IMR-90 (cell line): ENCODE measurements at regions not wholly inside any gene's neighbourhood (a gene's known extent, or its start where the extent isn't known, plus 50 kb on each side); places are given as distances from the start of the nearest gene placed in this dataset.

Experiments
- ATAC-seq: fragments of 200-7000 bp; cut with Tn5 transposase; 2 replicates; pipeline ENCODE4 v1.9.1; 2020; ENCODE audit warnings: low read depth, mild to moderate bottlenecking, moderate library complexity
- BruUV-seq: library from RNA; stranded (reverse); fragments of 400-500 nt; replicated peaks from 2 replicates; lab custom pipeline; 2021; lab: Mats Ljungman, UMichigan
- CTCF ChIA-PET: fragments of 300-600 bp; formaldehyde crosslinking; extraction: SDS; loops from one replicate; lab custom pipeline; 2021; ENCODE audit warnings: antibody characterized with exemption; lab: Yijun Ruan, JAX
- POLR2A ChIA-PET: fragments of 300-600 bp; sonication (Branson Sonifier 250); formaldehyde crosslinking; loops from one replicate; lab custom pipeline; 2022; ENCODE audit warnings: antibody characterized with exemption; ENCODE audit not compliant: unreplicated experiment; lab: Charles Lee
- DNase-seq: peaks from one replicate; pipeline ENCODE4 v3.0.0; 2013
- H2AFZ ChIP-seq: replicated peaks from 2 replicates; pipeline ENCODE3; 2013; ENCODE audit warnings: low read length, mild to moderate bottlenecking; ENCODE audit not compliant: poor library complexity
- H2AK5ac ChIP-seq: 2 replicates; pipeline ENCODE4 v1.6.1; 2013; ENCODE audit warnings: low read depth, low read length, inconsistent platforms
- H2AK9ac ChIP-seq: replicated peaks from 2 replicates; pipeline ENCODE3; 2013; ENCODE audit warnings: mild to moderate bottlenecking, low read depth, low read length, moderate library complexity; ENCODE audit not compliant: poor library complexity
- H2BK120ac ChIP-seq: 2 replicates; pipeline ENCODE4 v1.6.1; 2013; ENCODE audit warnings: low read depth, low read length, inconsistent platforms
- H2BK15ac ChIP-seq: 3 replicates; pipeline ENCODE4 v1.6.1; 2013; ENCODE audit warnings: low read depth, low read length, inconsistent platforms
- H2BK20ac ChIP-seq: 2 replicates; pipeline ENCODE4 v1.6.1; 2013; ENCODE audit warnings: low read depth, mild to moderate bottlenecking, inconsistent platforms, low read length, moderate library complexity
- H2BK5ac ChIP-seq: 2 replicates; pipeline ENCODE4 v1.6.1; 2013; ENCODE audit warnings: mild to moderate bottlenecking, low read depth, low read length, inconsistent platforms; ENCODE audit not compliant: poor library complexity, severe bottlenecking
- H3K14ac ChIP-seq: replicated peaks from 2 replicates; pipeline ENCODE4 v1.6.1; 2013; ENCODE audit warnings: low read depth, low read length, inconsistent platforms
- H3K18ac ChIP-seq: 2 replicates; pipeline ENCODE4 v1.6.1; 2013; ENCODE audit warnings: low read depth, low read length, control low read depth
- H3K23ac ChIP-seq: 2 replicates; pipeline ENCODE4 v1.6.1; 2013; ENCODE audit warnings: low read depth, low read length, inconsistent platforms
- H3K27ac ChIP-seq: 2 replicates; pipeline ENCODE4 v1.5.1; 2013; ENCODE audit warnings: mild to moderate bottlenecking, control low read depth, low read length; ENCODE audit not compliant: insufficient read depth
- H3K27me3 ChIP-seq: 2 replicates; pipeline ENCODE4 v1.6.1; 2013; ENCODE audit warnings: low read length; ENCODE audit not compliant: control insufficient read depth, insufficient read depth
- H3K36me3 ChIP-seq: 2 replicates; pipeline ENCODE4 v1.6.1; 2013; ENCODE audit warnings: low read length, mixed read lengths; ENCODE audit not compliant: control insufficient read depth, insufficient read depth
- H3K4ac ChIP-seq: 2 replicates; pipeline ENCODE4 v1.6.1; 2013; ENCODE audit warnings: low read depth, low read length, inconsistent platforms
- H3K4me1 ChIP-seq: 2 replicates; pipeline ENCODE4 v1.6.1; 2013; ENCODE audit warnings: low read length, mixed read lengths; ENCODE audit not compliant: control insufficient read depth, insufficient read depth
- H3K4me2 ChIP-seq: 2 replicates; pipeline ENCODE4 v1.6.1; 2013; ENCODE audit warnings: low read depth, mild to moderate bottlenecking, control low read depth, low read length, moderate library complexity
- H3K4me3 ChIP-seq: 2 replicates; pipeline ENCODE4 v1.5.1; 2013; ENCODE audit warnings: low read depth, mild to moderate bottlenecking, control low read depth, low read length, moderate library complexity; ENCODE audit not compliant: insufficient read depth
- H3K56ac ChIP-seq: 2 replicates; pipeline ENCODE4 v1.6.1; 2013; ENCODE audit warnings: low read length, inconsistent platforms; ENCODE audit not compliant: insufficient read depth; ENCODE audit errors: extremely low read depth
- H3K79me1 ChIP-seq, 2 experiments: 2 replicates each; pipeline ENCODE4 v1.6.1; 2013; ENCODE audit warnings: low read length in 2 of 2, inconsistent platforms in 1 of 2, low read depth in 1 of 2
- H3K9ac ChIP-seq: 2 replicates; pipeline ENCODE4 v1.6.1; 2013; ENCODE audit warnings: low read depth, low read length, control low read depth
- H3K9me1 ChIP-seq: 2 replicates; pipeline ENCODE4 v1.6.1; 2013; ENCODE audit warnings: low read length, inconsistent platforms; ENCODE audit not compliant: insufficient read depth
- H3K9me3 ChIP-seq: 2 replicates; pipeline ENCODE4 v1.6.1; 2013; ENCODE audit warnings: low read length; ENCODE audit not compliant: control insufficient read depth, insufficient read depth
- H4K20me1 ChIP-seq: 2 replicates; pipeline ENCODE4 v1.6.1; 2013; ENCODE audit warnings: low read length, inconsistent platforms; ENCODE audit not compliant: insufficient read depth
- H4K5ac ChIP-seq: 2 replicates; pipeline ENCODE4 v1.6.1; 2013; ENCODE audit warnings: mild to moderate bottlenecking, low read depth, low read length, control low read depth
- H4K8ac ChIP-seq, 2 experiments: 2 replicates each; pipeline ENCODE4 v1.6.1; 2013; ENCODE audit warnings: low read depth in 2 of 2, low read length in 2 of 2, control low read depth in 1 of 2, inconsistent platforms in 1 of 2
- H4K91ac ChIP-seq: 2 replicates; pipeline ENCODE4 v1.6.1; 2013; ENCODE audit warnings: low read depth, low read length, inconsistent platforms; ENCODE audit not compliant: insufficient read depth
- BHLHE40 ChIP-seq: fragments of 150-350 bp; IDR thresholded peaks from 2 replicates; pipeline ENCODE4 v1.6.1; 2016; ENCODE audit warnings: mild to moderate bottlenecking, low read depth, low read length
- CEBPB ChIP-seq: IDR thresholded peaks from 2 replicates; pipeline ENCODE4 v1.6.1; 2012; ENCODE audit warnings: low read depth, low read length, improper control_type of control experiment
- CHD1 ChIP-seq: IDR thresholded peaks from 2 replicates; pipeline ENCODE4 v1.6.1; 2012; ENCODE audit warnings: low read depth, low read length, improper control_type of control experiment
- CTCF ChIP-seq: conservative IDR thresholded peaks from 2 replicates; pipeline ENCODE4 v1.5.1; 2012; ENCODE audit warnings: mild to moderate bottlenecking, low read depth, low read length, improper control_type of control experiment
- ELK1 ChIP-seq: fragments of 150-350 bp; IDR thresholded peaks from 2 replicates; pipeline ENCODE4 v1.6.1; 2016; ENCODE audit warnings: low read depth, mild to moderate bottlenecking, low read length, moderate library complexity, borderline replicate concordance
- FOS ChIP-seq: fragments of 150-350 bp; IDR thresholded peaks from 2 replicates; pipeline ENCODE4 v1.6.1; 2016; ENCODE audit warnings: low read depth, low read length
- MAFK ChIP-seq: IDR thresholded peaks from 2 replicates; pipeline ENCODE4 v1.6.1; 2012; ENCODE audit warnings: low read depth, low read length, improper control_type of control experiment
- MAZ ChIP-seq: IDR thresholded peaks from 2 replicates; pipeline ENCODE4 v1.6.1; 2012; ENCODE audit warnings: low read depth, mild to moderate bottlenecking, low read length, improper control_type of control experiment, moderate library complexity, borderline replicate concordance
- MXI1 ChIP-seq: IDR thresholded peaks from 2 replicates; pipeline ENCODE4 v1.6.1; 2012; ENCODE audit warnings: low read depth, mild to moderate bottlenecking, low read length, moderate library complexity, borderline replicate concordance
- NFE2L2 ChIP-seq: fragments of 150-350 bp; IDR thresholded peaks from 2 replicates; pipeline ENCODE4 v1.6.1; 2016; ENCODE audit warnings: low read depth, mild to moderate bottlenecking, low read length
- POLR2A ChIP-seq: IDR thresholded peaks from 2 replicates; pipeline ENCODE4 v1.6.1; 2012; ENCODE audit warnings: mild to moderate bottlenecking, low read depth, low read length
- RAD21 ChIP-seq: IDR thresholded peaks from 2 replicates; pipeline ENCODE4 v1.6.1; 2012; ENCODE audit warnings: low read length, improper control_type of control experiment
- RCOR1 ChIP-seq: IDR thresholded peaks from 2 replicates; pipeline ENCODE4 v1.6.1; 2012; ENCODE audit warnings: mild to moderate bottlenecking, low read length, improper control_type of control experiment; ENCODE audit not compliant: insufficient replicate concordance
- RFX5 ChIP-seq: IDR thresholded peaks from 2 replicates; pipeline ENCODE4 v1.8.0; 2012; ENCODE audit warnings: low read depth, mild to moderate bottlenecking, low read length, moderate library complexity
- SMC3 ChIP-seq: fragments of 150-350 bp; IDR thresholded peaks from 2 replicates; pipeline ENCODE4 v1.6.1; 2016; ENCODE audit warnings: low read depth, mild to moderate bottlenecking, antibody characterized with exemption, low read length, moderate library complexity
- USF2 ChIP-seq: fragments of 150-350 bp; IDR thresholded peaks from 2 replicates; pipeline ENCODE4 v1.6.1; 2017; ENCODE audit warnings: mild to moderate bottlenecking, antibody characterized with exemption, low read length, low read depth
- WGBS, 2 experiments: methylation state at CpG; one replicate each; pipeline versions ENCODE4 v1.1.5 to v1.1.7; 2013; ENCODE audit warnings: missing lambda C conversion rate in 2 of 2; ENCODE audit not compliant: insufficient read length in 1 of 2; ENCODE audit errors: extremely low coverage in 2 of 2; 5-methylcytosine and 5-hydroxymethylcytosine counted together
- dilution Hi-C: fragments of 300-500 bp; cut with HindIII; formaldehyde crosslinking; loops from one replicate; pipeline ENCODE4 v1.14.3; 2018; ENCODE audit warnings: low sequenced_read_pairs; ENCODE audit not compliant: unreplicated experiment
- in situ Hi-C: fragments of 300-500 bp; cut with MboI; formaldehyde crosslinking; loops from 3 replicates; pipeline ENCODE4 v1.14.3; 2019; ENCODE audit warnings: low sequenced_read_pairs, inconsistent platforms, mixed read lengths
- intact Hi-C: fragments of 100-400 bp; cut with micrococcal nuclease; formaldehyde crosslinking; loops from 2 replicates; pipeline ENCODE4 v1.10.0; 2022

- intact Hi-C loops (no loop called here), dilution Hi-C loops (no loop called here), in situ Hi-C loops (no loop called here)
- ChIA-PET CTCF (no interaction called here), POLR2A (no interaction called here)
- H4K91ac ChIP-seq = no peak overlapping the region
- ATAC-seq = no peak
- no peak overlapping the region for H4K5ac ChIP-seq
- no peak overlapping the region; the same call in 1 of the 2 replicates for H3K18ac ChIP-seq
- H2BK120ac ChIP-seq = no peak overlapping the region
- H4K20me1 ChIP-seq = no peaks in the 10 kb centered on the region
- no peaks in the 10 kb centered on the region for H3K27me3 ChIP-seq
- no peaks in the 10 kb centered on the region for H3K79me1 ChIP-seq
- H3K9me3 ChIP-seq = no peaks in the 10 kb centered on the region
- H4K8ac ChIP-seq = no peak overlapping the region
- no peak overlapping the region for H2BK15ac ChIP-seq
- no peak overlapping the region for H2AK5ac ChIP-seq
- H2AK9ac ChIP-seq = no peak overlapping the region
- WGBS, 2 experiments = 80% methylated on average over 1 of the region's 4 CpGs; no CpG with 5 or more reads in 1 of the 2 experiments
- no peaks in the 10 kb centered on the region for H3K9me1 ChIP-seq
- no peak overlapping the region for H3K56ac ChIP-seq
- no peak for TF ChIP-seq NFE2L2
- TF ChIP-seq BHLHE40 = no peak
- TF ChIP-seq CEBPB = no peak
- no peak for TF ChIP-seq RAD21
- no peak for TF ChIP-seq MXI1
- TF ChIP-seq CTCF = no peak
- TF ChIP-seq RCOR1 = no peak
- no peak for TF ChIP-seq SMC3
- no peak for TF ChIP-seq CHD1
- TF ChIP-seq RFX5 = no peak
- TF ChIP-seq POLR2A = no peak
- no peak for TF ChIP-seq MAZ
- TF ChIP-seq MAFK = no peak
- no peak for TF ChIP-seq FOS
- no peak for TF ChIP-seq ELK1
- TF ChIP-seq USF2 = no peak
- H2BK5ac ChIP-seq = no peak overlapping the region
- H3K4ac ChIP-seq = no peak overlapping the region
- H3K4me3 ChIP-seq = no peak overlapping the region
- no peaks in the 10 kb centered on the region for H3K36me3 ChIP-seq
- H3K23ac ChIP-seq = no peak overlapping the region
- no TSS peak for BruUV-seq
- no peak overlapping the region for H3K14ac ChIP-seq
- H3K4me1 ChIP-seq = no peaks in the 10 kb centered on the region
- DNase-seq = no peak
- H2AFZ ChIP-seq = no peak overlapping the region
- H3K9ac ChIP-seq = no peak overlapping the region
- no peak overlapping the region for H2BK20ac ChIP-seq
- no peak overlapping the region for H3K27ac ChIP-seq
- no peak overlapping the region for H3K4me2 ChIP-seq
Measured at GRCh38 chr18:29012883-29013465, 836.0 kb upstream of the CDH2 start.
